HCT116 (cell line): ENCODE measurements at regions not wholly inside any gene's neighbourhood (a gene's known extent, or its start where the extent isn't known, plus 50 kb on each side); places are given as distances from the start of the nearest gene placed in this dataset.

Source experiments
- ATAC-seq: fragments of 200-7000 bp; cut with Tn5 transposase; 2 replicates; pipeline ENCODE4 v1.9.1; 2020; ENCODE audit warnings: mild to moderate bottlenecking, moderate library complexity
- BruUV-seq: library from RNA; stranded (reverse); fragments of 400-500 nt; replicated peaks from 2 replicates; lab custom pipeline; 2021; lab: Mats Ljungman, UMichigan
- CTCF ChIA-PET: fragments of 300-600 bp; sonication (Branson Sonifier 250); formaldehyde crosslinking; loops from one replicate; lab custom pipeline; 2021; ENCODE audit warnings: antibody characterized with exemption; lab: Charles Lee
- POLR2A ChIA-PET: fragments of 300-600, 350-600 bp; sonication (Branson Sonifier 250); formaldehyde crosslinking; loops from one replicate; lab custom pipeline; 2021; ENCODE audit warnings: antibody characterized with exemption; lab: Charles Lee
- RAD21 ChIA-PET, 2 experiments: fragments of 300-600 bp; sonication (Branson Sonifier 250); formaldehyde crosslinking; loops; one replicate each; lab custom pipeline; 2023; ENCODE audit warnings: low total read pairs in 2 of 2; ENCODE audit not compliant: uncharacterized antibody in 2 of 2, unreplicated experiment in 2 of 2, low non-redundant PET in 1 of 2; lab: Charles Lee
- DNase-seq: peaks from one replicate; pipeline ENCODE4 v3.0.0-alpha.2; 2010; ENCODE audit warnings: low read depth, low spot score
- H2AFZ ChIP-seq: fragments of 200-600 bp; shearing (Covaris generic), sonication (generic); 2 replicates; pipeline ENCODE4 v1.6.1; 2017; ENCODE audit warnings: low read depth, mixed run types, mixed read lengths, antibody characterized with exemption, low read length; ENCODE audit not compliant: poor library complexity, severe bottlenecking
- H3K27ac ChIP-seq: 2 replicates; pipeline ENCODE4 v1.5.1; 2012; ENCODE audit warnings: low read depth, low read length
- H3K27me3 ChIP-seq: fragments of 200-600 bp; sonication (generic); 2 replicates; pipeline ENCODE4 v1.6.1; 2016; ENCODE audit warnings: mixed run types, low read length, mixed read lengths; ENCODE audit not compliant: insufficient read depth
- H3K36me3 ChIP-seq, 2 experiments: fragments of 200-500 bp in 1 of 2; fragments of 200-600 bp in 1 of 2; sonication (Bioruptor generic) in 1 of 2; sonication (generic) in 1 of 2; 2 replicates each; pipeline versions ENCODE4 v1.5.1 to v1.6.1; 2014 to 2016; ENCODE audit warnings: low read length in 2 of 2, inconsistent platforms in 1 of 2, mixed read lengths in 1 of 2, mixed run types in 1 of 2; ENCODE audit not compliant: insufficient read depth in 2 of 2, control insufficient read depth in 1 of 2
- H3K4me1 ChIP-seq, 2 experiments: fragments of 200-600 bp in 1 of 2; sonication (generic) in 1 of 2; 2 replicates each; pipeline versions ENCODE4 v1.5.1 to v1.6.1; 2012 to 2017; ENCODE audit warnings: low read length in 2 of 2, inconsistent platforms in 1 of 2, mild to moderate bottlenecking in 1 of 2, mixed read lengths in 1 of 2, mixed run types in 1 of 2, moderate library complexity in 1 of 2; ENCODE audit not compliant: insufficient read depth in 2 of 2, control insufficient read depth in 1 of 2
- H3K4me2 ChIP-seq: fragments of 200-600 bp; sonication (generic); 2 replicates; pipeline ENCODE4 v1.6.1; 2017; ENCODE audit warnings: mixed run types, low read length, mixed read lengths
- H3K4me3 ChIP-seq, 2 experiments: fragments of 200-600 bp in 1 of 2; sonication (generic) in 1 of 2; replicated peaks in 1 of 2; 2 replicates each; pipeline ENCODE4 v1.5.1; 2011 to 2016; ENCODE audit warnings: low read length in 2 of 2, control low read depth in 1 of 2, low read depth in 1 of 2, mild to moderate bottlenecking in 1 of 2, mixed read lengths in 1 of 2, mixed run types in 1 of 2
- H3K79me2 ChIP-seq: fragments of 200-600 bp; sonication (generic); 2 replicates; pipeline ENCODE4 v1.6.1; 2017; ENCODE audit warnings: mild to moderate bottlenecking, mixed run types, low read length, moderate library complexity, mixed read lengths; ENCODE audit not compliant: insufficient read depth
- H3K9ac ChIP-seq: fragments of 200-600 bp; sonication (generic); 2 replicates; pipeline ENCODE4 v1.6.1; 2016; ENCODE audit warnings: low read length, mixed read lengths
- H3K9me2 ChIP-seq: fragments of 200-600 bp; sonication (generic), shearing (Covaris generic); 2 replicates; pipeline ENCODE4 v1.6.1; 2017; ENCODE audit warnings: mixed run types, mild to moderate bottlenecking, moderate library complexity; ENCODE audit not compliant: insufficient read depth
- H3K9me3 ChIP-seq, 2 experiments: fragments of 200-500 bp in 1 of 2; fragments of 200-600 bp in 1 of 2; sonication (Bioruptor generic) in 1 of 2; sonication (generic) in 1 of 2; 2 replicates each; pipeline ENCODE4 v1.6.1; 2014 to 2017; ENCODE audit warnings: low read length in 2 of 2, mixed read lengths in 2 of 2, inconsistent platforms in 1 of 2, low read depth in 1 of 2, mild to moderate bottlenecking in 1 of 2, mixed run types in 1 of 2, moderate library complexity in 1 of 2; ENCODE audit not compliant: control insufficient read depth in 1 of 2, insufficient read depth in 1 of 2
- H4K20me1 ChIP-seq: fragments of 200-600 bp; sonication (generic), shearing (Covaris generic); 2 replicates; pipeline ENCODE4 v1.6.1; 2017; ENCODE audit warnings: mixed run types, mild to moderate bottlenecking, moderate library complexity; ENCODE audit not compliant: insufficient read depth
- CEBPB ChIP-seq: IDR thresholded peaks from 2 replicates; pipeline ENCODE4 v1.6.1; 2012; ENCODE audit warnings: low read depth
- EGR1 ChIP-seq: IDR thresholded peaks from 2 replicates; pipeline ENCODE4 v1.6.1; 2012; ENCODE audit warnings: low read depth
- FOSL1 ChIP-seq: IDR thresholded peaks from 2 replicates; pipeline ENCODE4 v1.6.1; 2012; ENCODE audit warnings: low read depth
- POLR2A ChIP-seq: IDR thresholded peaks from 2 replicates; pipeline ENCODE4 v1.7.0; 2011; ENCODE audit warnings: borderline replicate concordance; ENCODE audit not compliant: insufficient read depth, insufficient read length; ENCODE audit errors: extremely low read depth
- POLR2AphosphoS5 ChIP-seq: IDR thresholded peaks from 2 replicates; pipeline ENCODE4 v1.6.1; 2011; ENCODE audit warnings: mild to moderate bottlenecking, low read depth, low read length, moderate library complexity
- SIN3A ChIP-seq: IDR thresholded peaks from 2 replicates; pipeline ENCODE4 v1.6.1; 2012; ENCODE audit warnings: low read depth
- SP1 ChIP-seq: IDR thresholded peaks from 2 replicates; pipeline ENCODE4 v1.6.1; 2012; ENCODE audit warnings: low read depth
- SRF ChIP-seq: IDR thresholded peaks from 2 replicates; pipeline ENCODE4 v1.6.1; 2012; ENCODE audit warnings: low read depth
- YY1 ChIP-seq: IDR thresholded peaks from 2 replicates; pipeline ENCODE4 v1.6.1; 2011; ENCODE audit warnings: low read length, low read depth, moderate library complexity, mild to moderate bottlenecking; ENCODE audit not compliant: insufficient replicate concordance; ENCODE audit errors: extremely low read depth
- ZFX ChIP-seq: fragments of 450-650 bp; IDR thresholded peaks from 2 replicates; pipeline ENCODE4 v1.6.1; 2017
- ZNF274 ChIP-seq: fragments of 200-500 bp; sonication (Bioruptor generic); IDR thresholded peaks from 2 replicates; pipeline ENCODE4 v1.6.1; 2014; ENCODE audit warnings: mild to moderate bottlenecking, low read depth, low read length, inconsistent platforms
- intact Hi-C: fragments of 100-400 bp; cut with micrococcal nuclease; formaldehyde crosslinking; loops from 2 replicates; pipeline ENCODE4 v1.10.0; 2022

DNA sequence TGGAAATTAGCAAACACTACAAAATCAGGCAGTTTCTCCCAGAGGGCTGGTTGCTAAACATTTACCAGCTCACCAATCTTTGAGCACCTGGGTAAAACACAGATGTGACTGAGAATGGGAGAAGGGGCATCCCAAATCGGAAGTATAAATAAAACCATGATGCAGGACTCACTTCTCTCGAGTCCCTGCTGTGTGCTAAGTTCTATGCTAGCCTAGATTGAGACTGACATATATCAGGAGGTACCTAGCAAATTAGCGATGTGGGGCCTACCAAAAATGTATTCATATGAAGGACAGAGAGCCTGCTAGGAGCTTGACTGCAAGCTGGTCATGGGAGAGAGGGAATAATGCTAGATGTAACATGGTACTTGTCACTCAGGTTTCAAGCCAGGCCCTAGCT lies 171.9 kb upstream of the PGRMC2 start:
- Histone ChIP-seq H4K20me1 (no peaks in the 10 kb centered on the region), H3K4me3 (no peak overlapping the region), H3K4me1 (no peaks in the 10 kb centered on the region), H3K27ac (no peak overlapping the region), H3K9ac (no peak overlapping the region), H2AFZ (no peak overlapping the region), H3K9me2 (no peaks in the 10 kb centered on the region), H3K36me3 (no peaks in the 10 kb centered on the region), H3K9me3 (no peaks in the 10 kb centered on the region), H3K79me2 (no peaks in the 10 kb centered on the region), H3K4me2 (no peak overlapping the region), H3K27me3 (no peaks in the 10 kb centered on the region; the same call in 1 of the 2 replicates)
- intact Hi-C loops, result no loop called here
- DNase-seq (no peak), ATAC-seq (no peak)
- ChIA-PET POLR2A (no interaction called here), RAD21 (no interaction called here), CTCF (no interaction called here)
- TF ChIP-seq POLR2A, result no peak
- no peak for TF ChIP-seq ZFX
- TF ChIP-seq ZNF274, result no peak
- no peak for TF ChIP-seq SP1
- TF ChIP-seq POLR2AphosphoS5, result no peak
- no TSS peak for BruUV-seq

DNA sequence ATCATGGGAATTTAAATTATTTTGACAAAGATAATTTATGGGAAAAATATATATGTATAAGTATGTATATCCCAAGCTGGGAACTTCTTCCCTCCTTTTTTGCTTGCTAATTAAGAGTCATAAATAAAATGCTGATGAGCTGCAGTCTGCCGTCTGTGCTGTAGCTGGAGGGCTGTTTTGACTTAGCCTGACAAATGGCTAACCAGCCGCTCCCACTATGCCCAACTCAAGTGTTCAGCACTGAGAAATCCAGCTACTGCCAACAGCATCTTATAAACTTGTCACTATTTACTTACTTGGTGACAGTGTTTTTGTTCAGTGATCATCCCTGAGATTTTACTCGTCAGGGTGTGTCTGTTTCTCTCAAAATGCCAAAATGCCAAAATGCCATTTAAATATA lies 171.2 kb upstream of the PGRMC2 start:
- no TSS peak for BruUV-seq
- Histone ChIP-seq H3K9me2 (no peaks in the 10 kb centered on the region), H3K9me3 (no peaks in the 10 kb centered on the region), H3K4me2 (no peak overlapping the region), H2AFZ (no peak overlapping the region), H3K4me3 (no peak overlapping the region), H3K36me3 (no peaks in the 10 kb centered on the region), H3K27me3 (no peaks in the 10 kb centered on the region; the same call in 1 of the 2 replicates), H3K4me1 (no peaks in the 10 kb centered on the region)
- POLR2A ChIA-PET, result no interaction called here
- ATAC-seq (no peak), DNase-seq (no peak)
- TF ChIP-seq YY1 (no peak), FOSL1 (no peak), SIN3A (no peak), CEBPB (no peak), EGR1 (no peak), SRF (no peak), POLR2AphosphoS5 (no peak), ZNF274 (no peak)
- TF ChIP-seq, all 23 proteins: peak for 0
- CTCF ChIA-PET, result no interaction called here
- RAD21 ChIA-PET, result no interaction called here
- no peak overlapping the region for H3K9ac ChIP-seq
- no peaks in the 10 kb centered on the region for H3K79me2 ChIP-seq
- no peak overlapping the region for H3K27ac ChIP-seq
- H4K20me1 ChIP-seq, result no peaks in the 10 kb centered on the region
- intact Hi-C loops, result no loop called here
